BJ (cell line): ENCODE measurements at regions not wholly inside any gene's neighbourhood (a gene's known extent, or its start where the extent isn't known, plus 50 kb on each side); places are given as distances from the start of the nearest gene placed in this dataset.

Source experiments
- CTCF ChIA-PET: fragments of 350-600 bp; formaldehyde crosslinking; extraction: SDS; loops from one replicate; lab custom pipeline; 2021; ENCODE audit warnings: antibody characterized with exemption, inconsistent platforms; lab: Yijun Ruan, JAX
- POLR2A ChIA-PET: fragments of 300-600 bp; sonication (Branson Sonifier 250); formaldehyde crosslinking; extraction: SDS; loops from one replicate; lab custom pipeline; 2021; ENCODE audit warnings: antibody characterized with exemption; lab: Charles Lee
- DNase-seq: peaks from one replicate; pipeline ENCODE4 v3.0.0-alpha.2; 2011; ENCODE audit warnings: low read depth
- H3K27me3 ChIP-seq: 2 replicates; pipeline ENCODE4 v1.6.0; 2011; ENCODE audit warnings: low read length; ENCODE audit not compliant: control insufficient read depth, insufficient read depth
- H3K36me3 ChIP-seq: 2 replicates; pipeline ENCODE4 v1.5.1; 2011; ENCODE audit warnings: low read length; ENCODE audit not compliant: control insufficient read depth, insufficient read depth
- H3K4me3 ChIP-seq: 2 replicates; pipeline ENCODE4 v1.5.1; 2011; ENCODE audit warnings: low read depth, mild to moderate bottlenecking, control low read depth, low read length
- CTCF ChIP-seq: IDR thresholded peaks from 2 replicates; pipeline ENCODE4 v1.5.1; 2011; ENCODE audit warnings: low read depth, mild to moderate bottlenecking, control low read depth, inconsistent platforms, low read length, moderate library complexity; ENCODE audit not compliant: insufficient read depth

- POLR2A ChIA-PET = no interaction called here
- no peak for DNase-seq
- Histone ChIP-seq H3K4me3 (no peak overlapping the region), H3K36me3 (no peaks in the 10 kb centered on the region), H3K27me3 (no peaks in the 10 kb centered on the region)
- TF ChIP-seq CTCF = no peak
- CTCF ChIA-PET = no interaction called here
These were observed 775.5 kb upstream of the SEL1L start for GRCh38 chr14:82309199-82309598.

- DNase-seq = no peak
- TF ChIP-seq CTCF = no peak
- no peaks in the 10 kb centered on the region for H3K27me3 ChIP-seq
These were observed 780.2 kb upstream of the SEL1L start for GRCh38 chr14:82313889-82314288.

GRCh38 chr14:82328442-82328841 is 794.8 kb upstream of the SEL1L start:
- H3K36me3 ChIP-seq = no peaks in the 10 kb centered on the region
- CTCF ChIA-PET = no interaction called here

More at GRCh38 chr14:82313889-82314288, 780.2 kb upstream of the SEL1L start:
- CTCF ChIA-PET = no interaction called here
- Histone ChIP-seq H3K36me3 (no peaks in the 10 kb centered on the region), H3K4me3 (no peak overlapping the region)
- POLR2A ChIA-PET = no interaction called here

GRCh38 chr14:82341261-82341810 is 807.7 kb upstream of the SEL1L start:
- Histone ChIP-seq H3K36me3 (no peaks in the 10 kb centered on the region), H3K4me3 (no peak overlapping the region), H3K27me3 (no peaks in the 10 kb centered on the region)
- ChIA-PET POLR2A (no interaction called here), CTCF (no interaction called here)
- DNase-seq = no peak
- TF ChIP-seq CTCF = no peak

More at GRCh38 chr14:82328442-82328841, 794.8 kb upstream of the SEL1L start:
- Histone ChIP-seq H3K4me3 (no peak overlapping the region), H3K27me3 (no peaks in the 10 kb centered on the region)
- POLR2A ChIA-PET = interaction anchor here (0.6 kb wide), 1 partner anchor 32 kb away, joined by 4 read pairs; no protein-coding TSS in a partner anchor
- no peak for DNase-seq
- no peak for TF ChIP-seq CTCF

GRCh38 chr14:82342596-82342995 is 808.9 kb upstream of the SEL1L start:
- Histone ChIP-seq H3K27me3 (no peaks in the 10 kb centered on the region), H3K36me3 (no peaks in the 10 kb centered on the region), H3K4me3 (no peak overlapping the region)
- DNase-seq = no peak
- POLR2A ChIA-PET = no interaction called here
- no peak for TF ChIP-seq CTCF
- CTCF ChIA-PET = no interaction called here
